GM12878 (cell line): ENCODE measurements at regions not wholly inside any gene's neighbourhood (a gene's known extent, or its start where the extent isn't known, plus 50 kb on each side); places are given as distances from the start of the nearest gene placed in this dataset.

Source experiments
- ATAC-seq: fragments of 200-7000 bp; cut with Tn5 transposase; 3 replicates; pipeline ENCODE4 v1.9.1; 2020; ENCODE audit warnings: mild to moderate bottlenecking, moderate library complexity
- BruUV-seq: library from RNA; stranded (reverse); fragments of 400-500 nt; replicated peaks from 2 replicates; lab custom pipeline; 2021; lab: Mats Ljungman, UMichigan
- CTCF ChIA-PET: fragments of 300-600 bp; sonication (Branson Sonifier 250); formaldehyde crosslinking; extraction: SDS; loops from one replicate; lab custom pipeline; 2021; ENCODE audit warnings: inconsistent platforms; lab: Yijun Ruan, JAX
- POLR2A ChIA-PET: fragments of 350-600 bp; formaldehyde crosslinking; extraction: SDS; loops from one replicate; lab custom pipeline; 2021; ENCODE audit warnings: inconsistent platforms; lab: Charles Lee
- RAD21 ChIA-PET: fragments of 300-600 bp; sonication (Branson Sonifier 250); formaldehyde crosslinking; loops from one replicate; lab custom pipeline; 2023; ENCODE audit warnings: antibody characterized with exemption; ENCODE audit not compliant: unreplicated experiment; lab: Charles Lee
- SMC1A ChIA-PET: fragments of 300-600 bp; sonication (Branson Sonifier 250); formaldehyde crosslinking; loops from one replicate; lab custom pipeline; 2023; ENCODE audit not compliant: unreplicated experiment, uncharacterized antibody; lab: Charles Lee
- DNase-seq: peaks from one replicate; pipeline ENCODE4 v3.0.0-alpha.2; 2011; ENCODE audit warnings: low read depth, low spot score
- FAIRE-seq: peaks from 3 replicates; lab custom pipeline; 2011; peaks lifted over from hg19 to GRCh38; lab: Jason Lieb, UNC
- H2AFZ ChIP-seq: 2 replicates; pipeline ENCODE4 v1.6.0; 2011; ENCODE audit warnings: low read depth, low read length, control low read depth; ENCODE audit not compliant: control insufficient read depth
- H3K27ac ChIP-seq: 2 replicates; pipeline ENCODE4 v1.5.1; 2011; ENCODE audit warnings: control low read depth; ENCODE audit not compliant: control insufficient read depth, insufficient read depth
- H3K27me3 ChIP-seq, 2 experiments: replicated peaks in 1 of 2; 2 replicates each; pipeline versions ENCODE4 v1.6.0 to v1.6.1; 2011; ENCODE audit warnings: low read length in 1 of 2; ENCODE audit not compliant: control insufficient read depth in 2 of 2, insufficient read depth in 2 of 2
- H3K36me3 ChIP-seq, 2 experiments: 2 replicates each; pipeline ENCODE4 v1.5.1; 2011; ENCODE audit warnings: low read length in 1 of 2; ENCODE audit not compliant: control insufficient read depth in 2 of 2, insufficient read depth in 2 of 2
- H3K4me1 ChIP-seq: 2 replicates; pipeline ENCODE4 v1.6.1; 2011; ENCODE audit warnings: mild to moderate bottlenecking, low read length, moderate library complexity, mixed read lengths; ENCODE audit not compliant: control insufficient read depth, insufficient read depth
- H3K4me2 ChIP-seq: 2 replicates; pipeline ENCODE4 v1.6.0; 2011; ENCODE audit warnings: control low read depth; ENCODE audit not compliant: control insufficient read depth, insufficient read depth
- H3K4me3 ChIP-seq: fragments of 200-600 bp; sonication (generic); 2 replicates; pipeline ENCODE4 v1.5.1; 2016
- H3K79me2 ChIP-seq: 2 replicates; pipeline ENCODE4 v1.6.0; 2011; ENCODE audit warnings: low read length; ENCODE audit not compliant: control insufficient read depth, insufficient read depth
- H3K9ac ChIP-seq: 2 replicates; pipeline ENCODE4 v1.8.0; 2011; ENCODE audit warnings: low read length, control low read depth, mixed read lengths; ENCODE audit not compliant: control insufficient read depth, insufficient read depth
- H3K9me3 ChIP-seq: replicated peaks from 3 replicates; pipeline ENCODE4 v1.5.1; 2011; ENCODE audit warnings: mild to moderate bottlenecking, low read length; ENCODE audit not compliant: control insufficient read depth, insufficient read depth
- H4K20me1 ChIP-seq: 2 replicates; pipeline ENCODE4 v1.6.0; 2011; ENCODE audit not compliant: control insufficient read depth, insufficient read depth
- ESRRA ChIP-seq: IDR thresholded peaks from 2 replicates; pipeline ENCODE4 v1.6.1; 2012; ENCODE audit warnings: mild to moderate bottlenecking, low read length, improper control_type of control experiment
- GABPA ChIP-seq: IDR thresholded peaks from 2 replicates; pipeline ENCODE4 v1.6.1; 2014; ENCODE audit warnings: antibody characterized with exemption, low read depth, mild to moderate bottlenecking, inconsistent platforms
- HSF1 ChIP-seq: fragments of 150-350 bp; IDR thresholded peaks from 2 replicates; pipeline ENCODE4 v1.6.1; 2014; ENCODE audit warnings: mild to moderate bottlenecking, low read depth, low read length
- NBN ChIP-seq: fragments of 450-650 bp; IDR thresholded peaks from 2 replicates; pipeline ENCODE4 v1.6.1; 2016
- NFYB ChIP-seq: IDR thresholded peaks from 2 replicates; pipeline ENCODE4 v1.6.1; 2011; ENCODE audit warnings: low read depth, mild to moderate bottlenecking, low read length, improper control_type of control experiment, moderate library complexity; ENCODE audit not compliant: insufficient read depth
- RELA ChIP-seq: fragments of 450-650 bp; IDR thresholded peaks from 2 replicates; pipeline ENCODE4 v1.8.0; 2014; ENCODE audit warnings: borderline replicate concordance; ENCODE audit not compliant: partially characterized antibody
- SMC3 ChIP-seq: IDR thresholded peaks from 2 replicates; pipeline ENCODE4 v1.6.1; 2011; ENCODE audit warnings: low read length, improper control_type of control experiment, borderline replicate concordance
- TCF12 ChIP-seq: IDR thresholded peaks from 2 replicates; pipeline ENCODE4 v1.6.1; 2011; ENCODE audit warnings: low read depth, mild to moderate bottlenecking, low read length
- USF2 ChIP-seq: IDR thresholded peaks from 2 replicates; pipeline ENCODE4 v1.6.1; 2011; ENCODE audit warnings: low read depth, low read length, improper control_type of control experiment, borderline replicate concordance
- WGBS: methylation state at CpG from one replicate; pipeline ENCODE4 v1.1.6; 2016; ENCODE audit warnings: low lambda C conversion rate; ENCODE audit not compliant: insufficient replicate concordance, insufficient coverage; ENCODE audit errors: missing lambda C conversion rate; 5-methylcytosine and 5-hydroxymethylcytosine counted together
- in situ Hi-C: fragments of 300-500 bp; cut with MboI; formaldehyde crosslinking; loops from 9 replicates; pipeline ENCODE4 v1.14.3; 2018; ENCODE audit warnings: mixed read lengths
- intact Hi-C: fragments of 100-400 bp; cut with micrococcal nuclease; formaldehyde crosslinking; loops from one replicate; pipeline ENCODE4 v1.14.2; 2022; ENCODE audit not compliant: unreplicated experiment
- TF ChIP-seq, protein P1 (sequence below): IDR thresholded peaks from 2 replicates; pipeline ENCODE4 v1.6.1; 2011; ENCODE audit warnings: borderline replicate concordance, low read depth, mild to moderate bottlenecking, moderate library complexity, mixed read lengths, low read length; ENCODE audit not compliant: insufficient read depth; ENCODE audit errors: extremely low read length

GRCh38 chr4:188719794-188720193 is 580.6 kb downstream of the TRIML1 start:
- intact Hi-C loops: no loop called here
- no peak overlapping the region for H3K4me3 ChIP-seq
- FAIRE-seq (no peak), DNase-seq (no peak), ATAC-seq (no peak)
- no peak overlapping the region for H3K27ac ChIP-seq
- no peaks in the 10 kb centered on the region; the same call in 2 of the 3 replicates for H3K9me3 ChIP-seq
- no peaks in the 10 kb centered on the region for H3K4me1 ChIP-seq
- no peaks in the 10 kb centered on the region for H4K20me1 ChIP-seq
- in situ Hi-C loops: no loop called here
- ChIA-PET POLR2A (no interaction called here), CTCF (no interaction called here), SMC1A (no interaction called here), RAD21 (no interaction called here)
- H3K4me2 ChIP-seq: no peak overlapping the region
- TF ChIP-seq ESRRA (no peak), RELA (no peak), NFYB (no peak), USF2 (no peak)
- TF ChIP-seq, protein P1, sequence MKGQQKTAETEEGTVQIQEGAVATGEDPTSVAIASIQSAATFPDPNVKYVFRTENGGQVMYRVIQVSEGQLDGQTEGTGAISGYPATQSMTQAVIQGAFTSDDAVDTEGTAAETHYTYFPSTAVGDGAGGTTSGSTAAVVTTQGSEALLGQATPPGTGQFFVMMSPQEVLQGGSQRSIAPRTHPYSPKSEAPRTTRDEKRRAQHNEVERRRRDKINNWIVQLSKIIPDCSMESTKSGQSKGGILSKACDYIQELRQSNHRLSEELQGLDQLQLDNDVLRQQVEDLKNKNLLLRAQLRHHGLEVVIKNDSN: no peak
- no peak overlapping the region for H3K9ac ChIP-seq
- H2AFZ ChIP-seq: no peak overlapping the region
- WGBS: 37% methylated on average over 1 of the region's 1 CpG
- no TSS peak for BruUV-seq
- no peaks in the 10 kb centered on the region for H3K36me3 ChIP-seq
- no peaks in the 10 kb centered on the region for H3K79me2 ChIP-seq
- H3K27me3 ChIP-seq: no peaks in the 10 kb centered on the region

GRCh38 chr4:188722911-188723310 is 583.7 kb downstream of the TRIML1 start:
- Histone ChIP-seq H3K4me2 (no peak overlapping the region), H3K4me3 (no peak overlapping the region), H2AFZ (no peak overlapping the region), H3K79me2 (no peaks in the 10 kb centered on the region), H4K20me1 (no peaks in the 10 kb centered on the region), H3K27ac (no peak overlapping the region), H3K36me3 (no peaks in the 10 kb centered on the region), H3K4me1 (no peaks in the 10 kb centered on the region), H3K9ac (no peak overlapping the region), H3K27me3 (no peaks in the 10 kb centered on the region), H3K9me3 (no peaks in the 10 kb centered on the region; the same call in 2 of the 3 replicates)
- FAIRE-seq (no peak), DNase-seq (no peak), ATAC-seq (no peak)
- ChIA-PET POLR2A (no interaction called here), RAD21 (no interaction called here), SMC1A (no interaction called here), CTCF (interaction anchor here (0.7 kb wide), 1 partner anchor 11 kb away, joined by 3 read pairs; no protein-coding TSS in a partner anchor)
- intact Hi-C loops: no loop called here
- in situ Hi-C loops: no loop called here
- BruUV-seq: no TSS peak
- TF ChIP-seq SMC3 (no peak), GABPA (no peak), NBN (no peak), TCF12 (no peak), HSF1 (no peak)
